Body of pancreas (tissue), 4 donors: ENCODE measurements at regions not wholly inside any gene's neighbourhood (a gene's known extent, or its start where the extent isn't known, plus 50 kb on each side); places are given as distances from the start of the nearest gene placed in this dataset.

Source experiments
- ATAC-seq: fragments of 150-250 bp; one replicate; pipeline ENCODE4 v1.9.1; 2016
- DNase-seq, 4 donors: peaks; one replicate each; pipeline ENCODE4 v3.0.0-alpha.2; 2019
- H3K27ac ChIP-seq, 4 donors: fragments of 200-600 bp; sonication (generic); 1 replicate in 3 of 4; 2 replicates in 1 of 4; pipeline versions ENCODE4 v1.5.1 to v1.6.1; 2016 to 2019; ENCODE audit warnings: mild to moderate bottlenecking in 1 of 4, mixed read lengths in 1 of 4, moderate library complexity in 1 of 4
- H3K27me3 ChIP-seq, 2 donors: fragments of 200-600 bp; sonication (generic); one replicate each; pipeline ENCODE4 v1.6.0; 2016; ENCODE audit warnings: mild to moderate bottlenecking in 1 of 2
- H3K36me3 ChIP-seq, 2 donors: fragments of 200-600 bp; sonication (generic); replicated peaks in 1 of 2; 2 replicates each; pipeline ENCODE4 v1.5.1; 2016; ENCODE audit warnings: low read depth in 2 of 2; ENCODE audit not compliant: insufficient read depth in 1 of 2
- H3K4me1 ChIP-seq: fragments of 200-600 bp; sonication (generic); one replicate; pipeline ENCODE4 v1.6.0; 2016
- H3K4me3 ChIP-seq, 2 donors: fragments of 200-600 bp; sonication (generic); 1 replicate in 1 of 2; 2 replicates in 1 of 2; pipeline ENCODE4 v1.5.1; 2016 to 2019
- H3K9me3 ChIP-seq, 3 donors: fragments of 200-600 bp; sonication (generic); 1 replicate in 2 of 3; 2 replicates in 1 of 3; pipeline ENCODE4 v1.5.1; 2016
- POLR2A ChIP-seq, 3 donors: fragments of 450-650 bp; IDR thresholded peaks; one replicate each; pipeline ENCODE4 v1.6.1; 2016; ENCODE audit warnings: antibody characterized with exemption in 3 of 3, mild to moderate bottlenecking in 2 of 3
- WGBS, 2 donors: methylation state at CpG; one replicate each; pipeline ENCODE4 v1.1.5; 2017; 5-methylcytosine and 5-hydroxymethylcytosine counted together
- intact Hi-C: fragments of 100-400 bp; cut with DNase I; formaldehyde crosslinking; loops from one replicate; pipeline ENCODE4 v1.15.1; 2023
- TF ChIP-seq, protein P1 (sequence below), 7 experiments: fragments of 450-650 bp in 4 of 7; fragments of 200-600 bp in 3 of 7; sonication (generic) in 3 of 7; IDR thresholded peaks; one replicate each; pipeline ENCODE4 v1.5.1; 2016 to 2019; ENCODE audit warnings: antibody characterized with exemption in 7 of 7

DNA sequence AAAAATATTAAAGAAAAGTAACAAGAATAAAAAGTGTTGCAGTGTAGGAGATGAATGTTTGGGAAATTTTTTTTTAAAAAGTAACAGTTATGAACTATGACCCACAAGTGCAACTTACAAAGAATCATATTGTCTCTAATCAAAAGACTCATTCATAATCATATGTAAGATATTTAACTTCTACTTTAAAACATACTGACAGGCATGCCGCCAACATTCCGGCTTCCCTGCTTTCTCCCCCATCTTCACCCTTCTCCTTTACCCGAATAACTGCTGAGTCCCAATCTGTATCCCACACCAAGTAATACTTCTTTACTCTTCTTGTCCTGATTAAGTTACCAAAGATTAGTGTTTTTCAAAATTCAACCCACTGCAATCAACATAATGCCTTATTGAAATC is 598.8 kb upstream of the FRG1 start:
- TF ChIP-seq POLR2A (IDR thresholded peaks at IDR 0.05), result no peak
- TF ChIP-seq, protein P1, sequence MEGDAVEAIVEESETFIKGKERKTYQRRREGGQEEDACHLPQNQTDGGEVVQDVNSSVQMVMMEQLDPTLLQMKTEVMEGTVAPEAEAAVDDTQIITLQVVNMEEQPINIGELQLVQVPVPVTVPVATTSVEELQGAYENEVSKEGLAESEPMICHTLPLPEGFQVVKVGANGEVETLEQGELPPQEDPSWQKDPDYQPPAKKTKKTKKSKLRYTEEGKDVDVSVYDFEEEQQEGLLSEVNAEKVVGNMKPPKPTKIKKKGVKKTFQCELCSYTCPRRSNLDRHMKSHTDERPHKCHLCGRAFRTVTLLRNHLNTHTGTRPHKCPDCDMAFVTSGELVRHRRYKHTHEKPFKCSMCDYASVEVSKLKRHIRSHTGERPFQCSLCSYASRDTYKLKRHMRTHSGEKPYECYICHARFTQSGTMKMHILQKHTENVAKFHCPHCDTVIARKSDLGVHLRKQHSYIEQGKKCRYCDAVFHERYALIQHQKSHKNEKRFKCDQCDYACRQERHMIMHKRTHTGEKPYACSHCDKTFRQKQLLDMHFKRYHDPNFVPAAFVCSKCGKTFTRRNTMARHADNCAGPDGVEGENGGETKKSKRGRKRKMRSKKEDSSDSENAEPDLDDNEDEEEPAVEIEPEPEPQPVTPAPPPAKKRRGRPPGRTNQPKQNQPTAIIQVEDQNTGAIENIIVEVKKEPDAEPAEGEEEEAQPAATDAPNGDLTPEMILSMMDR (IDR thresholded peaks at IDR 0.05), result no peak

DNA sequence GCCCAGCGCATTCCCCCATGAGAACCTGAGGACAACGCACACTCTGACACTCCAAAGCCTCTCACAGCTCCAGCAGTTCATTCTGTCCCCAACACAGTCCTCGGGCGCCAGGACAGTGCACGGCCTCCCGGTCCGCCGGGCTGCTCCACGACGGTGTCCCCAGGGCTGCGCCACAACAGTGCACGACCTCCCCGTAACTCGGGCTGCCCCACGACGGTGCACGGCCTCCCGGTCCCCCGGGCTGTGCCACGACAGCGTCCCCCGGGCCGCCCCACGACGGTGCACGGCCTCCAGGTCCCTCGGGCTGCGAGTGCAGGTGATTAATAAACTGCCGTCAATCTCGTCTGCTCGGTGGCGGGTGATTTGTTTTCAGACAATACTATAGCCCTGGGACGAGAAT is 585.1 kb upstream of the FRG1 start:
- TF ChIP-seq POLR2A (IDR thresholded peaks at IDR 0.05), result no peak
- H3K27ac ChIP-seq, result no peak overlapping the region
- H3K36me3 ChIP-seq, result no peaks in the 10 kb centered on the region
- H3K4me1 ChIP-seq, result no peaks in the 10 kb centered on the region
- intact Hi-C loops, result no loop called here
- WGBS, 2 donors, result 83 to 89% methylated on average over 20 to 28 of the region's 33 CpGs
- ATAC-seq, result no peak
- no peak for DNase-seq
- H3K9me3 ChIP-seq, result no peaks in the 10 kb centered on the region
- H3K4me3 ChIP-seq, result no peak overlapping the region
- no peaks in the 10 kb centered on the region for H3K27me3 ChIP-seq

More for the DNA sequence above, 598.8 kb upstream of the FRG1 start:
- no peaks in the 10 kb centered on the region for H3K4me1 ChIP-seq
- H3K4me3 ChIP-seq, result no peak overlapping the region
- WGBS, 2 donors, result 64 to 81% methylated on average over 3 of the region's 3 CpGs
- H3K9me3 ChIP-seq, result peaks cover 0 to 4% (median 0%) of the 10 kb centered on the region in 3 donors
- intact Hi-C loops, result no loop called here
- no peaks in the 10 kb centered on the region for H3K27me3 ChIP-seq
- no peak overlapping the region for H3K27ac ChIP-seq
- H3K36me3 ChIP-seq, result no peaks in the 10 kb centered on the region
- ATAC-seq (no peak), DNase-seq (no peak)

GRCh38 chr4:189362364-189362763 is 578.3 kb upstream of the FRG1 start:
- 76 to 80% methylated on average over 7 of the region's 7 CpGs for WGBS, 2 donors

GRCh38 chr4:189364032-189364449 is 576.6 kb upstream of the FRG1 start:
- no peaks in the 10 kb centered on the region for H3K4me1 ChIP-seq

More at GRCh38 chr4:189362364-189362763, 578.3 kb upstream of the FRG1 start:
- intact Hi-C loops, result no loop called here
- TF ChIP-seq POLR2A (IDR thresholded peaks at IDR 0.05), result no peak
- TF ChIP-seq, protein P1 (IDR thresholded peaks at IDR 0.05), result no peak
- no peaks in the 10 kb centered on the region for H3K27me3 ChIP-seq
- no peaks in the 10 kb centered on the region for H3K36me3 ChIP-seq
- no peaks in the 10 kb centered on the region for H3K4me1 ChIP-seq
- DNase-seq, result no peak
- no peak overlapping the region for H3K4me3 ChIP-seq
- no peaks in the 10 kb centered on the region for H3K9me3 ChIP-seq
- H3K27ac ChIP-seq, result no peak overlapping the region
- no peak for ATAC-seq

DNA sequence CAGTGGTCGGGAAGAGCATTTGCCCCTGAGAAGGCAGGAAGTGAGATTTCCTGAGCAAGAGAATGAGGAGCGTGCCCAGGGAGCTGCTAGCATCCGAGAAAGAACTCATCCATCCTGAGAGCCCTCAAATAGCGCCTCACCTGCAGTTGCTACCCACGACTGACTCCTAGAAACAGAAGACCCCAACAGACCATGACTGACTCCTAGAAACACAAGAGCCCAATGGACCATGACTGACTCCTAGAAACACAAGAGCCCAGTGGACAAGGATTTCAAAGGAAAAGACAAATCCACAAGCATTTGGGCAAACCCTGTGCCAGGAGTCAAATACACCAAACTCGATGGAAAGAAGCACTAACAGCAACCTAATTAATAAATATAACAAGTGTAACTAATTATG is 575.2 kb upstream of the FRG1 start:
- ATAC-seq (no peak), DNase-seq (no peak)
- TF ChIP-seq, protein P1 (IDR thresholded peaks at IDR 0.05), result no peak
- Histone ChIP-seq H3K4me1 (no peaks in the 10 kb centered on the region), H3K9me3 (no peaks in the 10 kb centered on the region), H3K36me3 (no peaks in the 10 kb centered on the region), H3K4me3 (no peak overlapping the region), H3K27me3 (no peaks in the 10 kb centered on the region), H3K27ac (no peak overlapping the region)
- intact Hi-C loops, result no loop called here
- 59 to 67% methylated on average over 6 of the region's 6 CpGs for WGBS, 2 donors

More at GRCh38 chr4:189364032-189364449, 576.6 kb upstream of the FRG1 start:
- H3K27me3 ChIP-seq, result no peaks in the 10 kb centered on the region
- H3K9me3 ChIP-seq, result no peaks in the 10 kb centered on the region
- intact Hi-C loops, result no loop called here
- TF ChIP-seq, protein P1 (IDR thresholded peaks at IDR 0.05), result no peak
- no peak for TF ChIP-seq POLR2A (IDR thresholded peaks at IDR 0.05)
- no peaks in the 10 kb centered on the region for H3K36me3 ChIP-seq
- peak in 1 of 4 donors; percentile 18 for DNase-seq
- H3K27ac ChIP-seq, result no peak overlapping the region
- ATAC-seq, result no peak
- H3K4me3 ChIP-seq, result no peak overlapping the region
- 83 to 89% methylated on average over 7 to 39 of the region's 44 CpGs for WGBS, 2 donors
